ENCODE measurements at regions not wholly inside any gene's neighbourhood (a gene's known extent, or its start where the extent isn't known, plus 50 kb on each side); places are given as distances from the start of the nearest gene placed in this dataset.

- H3K4me2 ChIP-seq (ENCODE audit: low read depth, low read length): no peak overlapping the region
- no peaks in the 10 kb centered on the region for H3K79me2 ChIP-seq (ENCODE audit: insufficient read depth, low read length)
- TF ChIP-seq NFE2L2 (IDR thresholded peaks at IDR 0.05; ENCODE audit: low read length) (no peak), NFIB (CRISPR knock-in tag; IDR thresholded peaks at IDR 0.05; ENCODE audit: borderline replicate concordance) (no peak), NCOA1 (CRISPR knock-in tag; IDR thresholded peaks at IDR 0.05) (no peak), ZFP41 (CRISPR knock-in tag; IDR thresholded peaks at IDR 0.05; ENCODE audit: borderline replicate concordance) (no peak), TAF1 (CRISPR knock-in tag; IDR thresholded peaks at IDR 0.05) (no peak), CENPX (CRISPR knock-in tag; IDR thresholded peaks at IDR 0.05) (no peak), TBX3 (IDR thresholded peaks at IDR 0.05; ENCODE audit: borderline replicate concordance) (no peak), TARDBP (CRISPR knock-in tag; IDR thresholded peaks at IDR 0.05) (no peak), CCDC6 (CRISPR knock-in tag; IDR thresholded peaks at IDR 0.05) (no peak)
- in situ Hi-C loops (cut with HindIII; ENCODE audit: extremely low pct_ligation_motif_present, low pct_unique_long_range_greater_than_20kb) (no loop called here), intact Hi-C loops (cut with micrococcal nuclease; ENCODE audit: unreplicated experiment) (no loop called here)
- H3K9ac ChIP-seq (ENCODE audit: insufficient read depth, low read depth, low read length): no peak overlapping the region
- no peak overlapping the region for H3K27ac ChIP-seq (ENCODE audit: extremely low read length, insufficient read depth, low read length)
- CTCF ChIA-PET (ENCODE audit: low intra/inter-chr PET ratio, low total read pairs): no interaction called here
- no peak overlapping the region for H2AFZ ChIP-seq (ENCODE audit: low read length)
- ATAC-seq (no peak), DNase-seq (ENCODE audit: low spot score) (no peak), FAIRE-seq (no peak)
- no peaks in the 10 kb centered on the region for H4K20me1 ChIP-seq (ENCODE audit: insufficient read depth, low read length)
- no TSS peak for BruUV-seq (replicated peaks)
- no peaks in the 10 kb centered on the region for H3K4me1 ChIP-seq (ENCODE audit: insufficient read depth, low read length)
- H3K27me3 ChIP-seq (ENCODE audit: control insufficient read depth in 1 of 2, insufficient read depth in 2 of 2, low read length in 2 of 2): no peaks in the 10 kb centered on the region
- POLR2A ChIA-PET: no interaction called here
- 14% methylated on average over 6 of the region's 11 CpGs for WGBS (ENCODE audit: low lambda C conversion rate)
- H3K9me3 ChIP-seq (ENCODE audit: low read length): peaks cover 77% of the 10 kb centered on the region
- H3K36me3 ChIP-seq (replicated peaks in 1 of 2; ENCODE audit: control insufficient read depth in 1 of 2, insufficient read depth in 2 of 2, low read length in 2 of 2): no peaks in the 10 kb centered on the region
- no peak overlapping the region for H3K4me3 ChIP-seq (replicated peaks in 1 of 3; ENCODE audit: insufficient read depth in 1 of 3, low read depth in 2 of 3, low read length in 3 of 3)
Measured at GRCh38 chr19:31500946-31501345, 151.7 kb upstream of the TSHZ3 start.

- intact Hi-C loops (cut with micrococcal nuclease; ENCODE audit: unreplicated experiment) (no loop called here), in situ Hi-C loops (cut with HindIII; ENCODE audit: extremely low pct_ligation_motif_present, low pct_unique_long_range_greater_than_20kb) (no loop called here)
- Histone ChIP-seq H3K4me2 (ENCODE audit: low read depth, low read length) (no peak overlapping the region), H3K27ac (ENCODE audit: extremely low read length, insufficient read depth, low read length) (no peak overlapping the region), H3K27me3 (ENCODE audit: control insufficient read depth in 1 of 2, insufficient read depth in 2 of 2, low read length in 2 of 2) (no peaks in the 10 kb centered on the region), H2AFZ (ENCODE audit: low read length) (no peak overlapping the region), H3K4me1 (ENCODE audit: insufficient read depth, low read length) (no peaks in the 10 kb centered on the region), H3K9ac (ENCODE audit: insufficient read depth, low read depth, low read length) (no peak overlapping the region), H3K9me3 (ENCODE audit: low read length) (peaks cover 81% of the 10 kb centered on the region), H3K79me2 (ENCODE audit: insufficient read depth, low read length) (no peaks in the 10 kb centered on the region), H4K20me1 (ENCODE audit: insufficient read depth, low read length) (no peaks in the 10 kb centered on the region), H3K4me3 (replicated peaks in 1 of 3; ENCODE audit: insufficient read depth in 1 of 3, low read depth in 2 of 3, low read length in 3 of 3) (no peak overlapping the region), H3K36me3 (replicated peaks in 1 of 2; ENCODE audit: control insufficient read depth in 1 of 2, insufficient read depth in 2 of 2, low read length in 2 of 2) (no peaks in the 10 kb centered on the region)
- no TSS peak for BruUV-seq (replicated peaks)
- CTCF ChIA-PET (ENCODE audit: low intra/inter-chr PET ratio, low total read pairs): no interaction called here
- DNase-seq (ENCODE audit: low spot score) (no peak), FAIRE-seq (no peak), ATAC-seq (no peak)
- WGBS (ENCODE audit: low lambda C conversion rate): 3% methylated on average over 4 of the region's 4 CpGs
- POLR2A ChIA-PET: no interaction called here
- TF ChIP-seq ZNF547 (CRISPR knock-in tag; IDR thresholded peaks at IDR 0.05) (no peak), ZKSCAN5 (CRISPR knock-in tag; IDR thresholded peaks at IDR 0.05) (no peak)
Measured at GRCh38 chr19:31501427-31502195, 152.4 kb upstream of the TSHZ3 start.

All from HepG2 (cell line).